A673 (cell line): ENCODE measurements at regions not wholly inside any gene's neighbourhood (a gene's known extent, or its start where the extent isn't known, plus 50 kb on each side); places are given as distances from the start of the nearest gene placed in this dataset.

ENCODE experiments used
- CTCF ChIP-seq: fragments of 300-800, 200-600 bp; sonication (generic); conservative IDR thresholded peaks from 2 replicates; pipeline ENCODE4 v1.5.1; 2017; ENCODE audit warnings: low read depth, mild to moderate bottlenecking, antibody characterized with exemption, low read length, moderate library complexity, mixed read lengths
- EZH2 ChIP-seq: fragments of 200-600 bp; sonication (generic); IDR thresholded peaks from 2 replicates; pipeline ENCODE4 v1.6.1; 2017; ENCODE audit warnings: borderline replicate concordance, low read depth, mild to moderate bottlenecking, mixed read lengths, antibody characterized with exemption, low read length; ENCODE audit not compliant: poor library complexity, severe bottlenecking

DNA sequence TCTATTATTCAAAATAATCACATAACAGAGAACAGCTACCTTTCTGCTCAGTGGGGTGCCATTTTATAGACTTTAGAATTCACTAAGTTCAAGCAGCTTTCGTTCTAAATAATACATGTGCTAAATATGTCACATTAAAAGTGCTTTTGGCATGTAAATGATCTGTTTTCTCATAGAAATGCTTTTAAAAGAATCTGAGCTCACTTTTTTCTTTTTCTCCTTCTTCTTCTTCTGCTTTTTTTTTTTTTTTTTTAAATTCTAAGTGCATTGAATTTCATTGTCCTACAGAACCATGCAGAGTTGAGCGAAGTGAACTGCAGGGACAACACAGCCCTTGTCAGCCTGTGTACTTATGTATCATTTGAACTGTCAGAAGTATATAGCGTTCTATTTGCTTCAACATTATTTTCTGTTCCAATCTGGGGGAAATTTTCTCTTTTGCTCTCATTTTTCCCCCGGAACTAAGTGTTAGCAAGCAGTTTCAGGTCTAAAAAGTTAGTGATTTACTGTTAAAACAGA, 193.8 kb upstream of the TMCO5A start:
- TF ChIP-seq CTCF (no peak), EZH2 (no peak)
